ENCODE measurements at regions not wholly inside any gene's neighbourhood (a gene's known extent, or its start where the extent isn't known, plus 50 kb on each side); places are given as distances from the start of the nearest gene placed in this dataset.

GRCh38 chr10:90470966-90471365 is 386.9 kb downstream of the HTR7 start:
- TF ChIP-seq CTCF (IDR thresholded peaks at IDR 0.05), result no peak
- DNase-seq (no peak), ATAC-seq (ENCODE audit: poor library complexity) (no peak)
- no peaks in the 10 kb centered on the region for H3K9me3 ChIP-seq (ENCODE audit: control insufficient read depth in 1 of 2, insufficient read depth in 1 of 2, low read length in 2 of 2)
- CTCF ChIA-PET, result no interaction called here
- POLR2A ChIA-PET, result no interaction called here
- H3K4me3 Mint-ChIP-seq, result no peak overlapping the region
- H3K4me1 ChIP-seq (ENCODE audit: insufficient read depth, low read length), result no peaks in the 10 kb centered on the region
- no peak overlapping the region for H3K27ac Mint-ChIP-seq
- no peaks in the 10 kb centered on the region for H3K27me3 ChIP-seq (ENCODE audit: control insufficient read depth in 1 of 2, insufficient read depth in 2 of 2, low read length in 2 of 2)
- no peaks in the 10 kb centered on the region for H3K27me3 Mint-ChIP-seq
- no peaks in the 10 kb centered on the region for H3K36me3 Mint-ChIP-seq (ENCODE audit: low read depth)
- H3K4me3 ChIP-seq (ENCODE audit: low read length), result no peak overlapping the region
- H3K9me3 Mint-ChIP-seq, result no peaks in the 10 kb centered on the region
- H3K27ac ChIP-seq (ENCODE audit: low read depth in 1 of 2, low read length in 2 of 2), result no peak overlapping the region
- intact Hi-C loops (cut with DNase I, micrococcal nuclease), result no loop called here
- no peaks in the 10 kb centered on the region for H3K36me3 ChIP-seq (ENCODE audit: insufficient read depth, low read length)
- H3K4me1 Mint-ChIP-seq (ENCODE audit: low read depth), result no peaks in the 10 kb centered on the region

DNA sequence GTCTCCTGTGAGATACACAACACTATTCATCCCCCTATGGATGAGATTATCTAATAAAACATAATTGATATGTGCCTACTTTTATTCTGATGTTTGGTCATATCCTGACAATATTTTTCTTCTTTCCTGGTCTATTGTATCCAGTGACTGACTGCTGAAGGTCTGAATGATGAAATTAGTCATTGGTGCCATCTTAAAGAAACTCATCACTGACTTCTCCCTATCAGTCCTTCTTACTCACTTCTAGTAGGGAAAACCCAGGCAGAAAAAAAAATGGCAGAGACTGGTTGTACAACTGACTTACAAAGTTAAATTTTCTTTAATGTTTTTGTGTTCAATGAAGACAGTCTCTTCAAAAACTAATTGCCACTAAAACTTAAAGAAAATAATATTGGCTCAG is 377.4 kb downstream of the HTR7 start:
- H3K4me3 ChIP-seq (ENCODE audit: low read length), result no peak overlapping the region
- H3K27me3 ChIP-seq (ENCODE audit: control insufficient read depth in 1 of 2, insufficient read depth in 2 of 2, low read length in 2 of 2), result no peaks in the 10 kb centered on the region
- intact Hi-C loops (cut with DNase I, micrococcal nuclease), result no loop called here
- H3K4me1 ChIP-seq (ENCODE audit: insufficient read depth, low read length), result no peaks in the 10 kb centered on the region
- H3K27ac ChIP-seq (ENCODE audit: low read depth in 1 of 2, low read length in 2 of 2), result no peak overlapping the region
- H3K4me3 Mint-ChIP-seq, result no peak overlapping the region
- H3K27ac Mint-ChIP-seq, result no peak overlapping the region
- CTCF ChIA-PET, result no interaction called here
- DNase-seq, result no peak
- H3K4me1 Mint-ChIP-seq (ENCODE audit: low read depth), result no peaks in the 10 kb centered on the region
- H3K36me3 Mint-ChIP-seq (ENCODE audit: low read depth), result no peaks in the 10 kb centered on the region
- TF ChIP-seq CTCF (IDR thresholded peaks at IDR 0.05), result no peak
- H3K9me3 Mint-ChIP-seq, result no peaks in the 10 kb centered on the region
- H3K36me3 ChIP-seq (ENCODE audit: insufficient read depth, low read length), result no peaks in the 10 kb centered on the region
- H3K27me3 Mint-ChIP-seq, result no peaks in the 10 kb centered on the region
- peaks cover 0 to 4% of the 10 kb centered on the region in 2 experiments for H3K9me3 ChIP-seq (ENCODE audit: control insufficient read depth in 1 of 2, insufficient read depth in 1 of 2, low read length in 2 of 2)
- no peak for ATAC-seq (ENCODE audit: poor library complexity)
- POLR2A ChIA-PET, result no interaction called here

- peaks cover 0 to 4% of the 10 kb centered on the region in 2 experiments for H3K9me3 ChIP-seq (ENCODE audit: control insufficient read depth in 1 of 2, insufficient read depth in 1 of 2, low read length in 2 of 2)
- CTCF ChIA-PET, result interaction anchor here (1.3 kb wide), 1 partner anchor 9 kb away, joined by 3 read pairs; no protein-coding TSS in a partner anchor
- H3K27me3 Mint-ChIP-seq, result no peaks in the 10 kb centered on the region
- H3K36me3 ChIP-seq (ENCODE audit: insufficient read depth, low read length), result no peaks in the 10 kb centered on the region
- no peak for TF ChIP-seq CTCF (IDR thresholded peaks at IDR 0.05)
- intact Hi-C loops (cut with DNase I, micrococcal nuclease), result no loop called here
- no peak overlapping the region for H3K4me3 ChIP-seq (ENCODE audit: low read length)
- DNase-seq, result no peak
- no peak overlapping the region for H3K27ac ChIP-seq (ENCODE audit: low read depth in 1 of 2, low read length in 2 of 2)
- POLR2A ChIA-PET, result no interaction called here
- no peaks in the 10 kb centered on the region for H3K4me1 ChIP-seq (ENCODE audit: insufficient read depth, low read length)
- no peak overlapping the region for H3K27ac Mint-ChIP-seq
- H3K4me3 Mint-ChIP-seq, result no peak overlapping the region
- ATAC-seq (ENCODE audit: poor library complexity), result no peak
- no peaks in the 10 kb centered on the region for H3K36me3 Mint-ChIP-seq (ENCODE audit: low read depth)
- no peaks in the 10 kb centered on the region for H3K4me1 Mint-ChIP-seq (ENCODE audit: low read depth)
- H3K9me3 Mint-ChIP-seq, result no peaks in the 10 kb centered on the region
- H3K27me3 ChIP-seq (ENCODE audit: control insufficient read depth in 1 of 2, insufficient read depth in 2 of 2, low read length in 2 of 2), result no peaks in the 10 kb centered on the region
Observed at GRCh38 chr10:90481326-90481923, 376.4 kb downstream of the HTR7 start.

Data from CD4-positive, alpha-beta T cell (primary cell).